Endodermal cell (in vitro differentiated cells): ENCODE measurements at regions not wholly inside any gene's neighbourhood (a gene's known extent, or its start where the extent isn't known, plus 50 kb on each side); places are given as distances from the start of the nearest gene placed in this dataset.

Source experiments
- DNase-seq: peaks from one replicate; pipeline ENCODE4 v3.0.0-alpha.2; 2017
- H3K27ac ChIP-seq: 2 replicates; pipeline ENCODE4 v1.5.1; 2013; ENCODE audit warnings: mild to moderate bottlenecking, low read depth, low read length, moderate library complexity
- H3K27me3 ChIP-seq: 2 replicates; pipeline ENCODE4 v1.6.1; 2013; ENCODE audit warnings: mild to moderate bottlenecking, low read length, moderate library complexity; ENCODE audit not compliant: insufficient read depth, control insufficient read depth, poor library complexity, severe bottlenecking
- H3K36me3 ChIP-seq: 2 replicates; pipeline ENCODE4 v1.7.0; 2013; ENCODE audit warnings: mild to moderate bottlenecking, low read length, moderate library complexity; ENCODE audit not compliant: control insufficient read depth, insufficient read depth
- H3K4me1 ChIP-seq: one replicate; pipeline ENCODE4 v1.7.0; 2013; ENCODE audit warnings: low read length; ENCODE audit not compliant: control insufficient read depth, insufficient read depth
- H3K4me3 ChIP-seq: 2 replicates; pipeline ENCODE4 v1.5.1; 2013; ENCODE audit warnings: mild to moderate bottlenecking, low read length, moderate library complexity
- H3K9ac ChIP-seq: 2 replicates; pipeline ENCODE4 v1.6.1; 2013; ENCODE audit warnings: mild to moderate bottlenecking, low read length, moderate library complexity; ENCODE audit not compliant: poor library complexity, severe bottlenecking; ENCODE audit errors: extremely low read depth
- H3K9me3 ChIP-seq: 2 replicates; pipeline ENCODE4 v1.6.1; 2013; ENCODE audit warnings: mild to moderate bottlenecking, low read length, moderate library complexity; ENCODE audit not compliant: control insufficient read depth
- H3K27ac Mint-ChIP-seq: 2 replicates; pipeline ENCODE4 v1.8.0; 2020; ENCODE audit warnings: mixed read lengths
- H3K27me3 Mint-ChIP-seq: 2 replicates; pipeline ENCODE4 v1.8.0; 2021; ENCODE audit warnings: mild to moderate bottlenecking, mixed read lengths; ENCODE audit not compliant: insufficient read depth
- H3K36me3 Mint-ChIP-seq: 2 replicates; pipeline ENCODE4 v1.8.0; 2020; ENCODE audit warnings: low read depth, mixed read lengths
- H3K4me1 Mint-ChIP-seq: 2 replicates; pipeline ENCODE4 v1.8.0; 2020; ENCODE audit warnings: mixed read lengths
- H3K4me3 Mint-ChIP-seq: 2 replicates; pipeline ENCODE4 v1.8.0; 2020; ENCODE audit warnings: mild to moderate bottlenecking, moderate library complexity, mixed read lengths
- H3K9me3 Mint-ChIP-seq: 2 replicates; pipeline ENCODE4 v1.8.0; 2020; ENCODE audit warnings: mild to moderate bottlenecking, mixed read lengths
- WGBS, 2 experiments: methylation state at CpG; one replicate each; pipeline versions ENCODE4 v1.1.5 to v1.1.7; 2013; ENCODE audit warnings: missing lambda C conversion rate in 2 of 2, mixed read lengths in 1 of 2; ENCODE audit not compliant: insufficient coverage in 1 of 2, insufficient read length in 1 of 2; 5-methylcytosine and 5-hydroxymethylcytosine counted together
- TF ChIP-seq, protein P1 (sequence below): fragments of 200-600 bp; sonication (generic); conservative IDR thresholded peaks from 2 replicates; pipeline ENCODE4 v1.5.0; 2021; ENCODE audit warnings: antibody characterized with exemption, mild to moderate bottlenecking

DNA sequence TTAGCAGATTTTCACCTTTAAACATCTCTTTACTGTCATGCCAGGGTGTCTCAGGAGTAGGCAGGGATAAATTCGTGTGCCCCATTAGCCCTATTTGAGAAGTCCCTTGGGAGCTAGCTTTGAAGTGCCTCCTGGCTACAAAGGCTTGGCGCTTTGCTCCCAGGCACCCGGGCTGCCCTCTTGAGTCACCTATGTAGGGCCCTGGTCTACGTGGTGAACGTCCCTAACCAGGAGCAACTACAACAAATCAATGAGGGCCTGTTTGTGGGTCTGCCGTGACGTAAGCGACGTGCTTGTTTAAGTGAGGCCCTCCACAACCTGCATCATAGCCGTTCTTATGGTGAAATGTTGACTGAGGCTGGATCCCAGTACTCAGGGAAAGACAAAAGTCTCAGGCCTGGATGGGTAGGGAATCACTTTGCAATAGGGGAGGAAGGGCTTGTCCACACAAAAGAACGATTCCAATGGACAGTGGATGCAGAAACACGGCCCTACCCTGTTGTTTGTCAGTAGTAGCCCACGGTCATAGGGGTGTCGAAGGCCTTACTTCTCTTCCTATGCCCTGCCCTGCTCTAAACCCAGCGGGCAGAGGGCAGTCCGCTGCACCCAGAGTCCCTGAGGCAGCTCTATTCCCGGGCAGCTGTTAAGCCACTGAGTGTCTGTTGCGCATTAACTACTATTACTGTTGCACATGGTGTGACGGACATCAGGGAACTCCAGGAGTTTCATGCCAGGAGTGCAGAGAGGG lies 93.9 kb downstream of the INHBB start:
- no peaks in the 10 kb centered on the region for H3K9me3 ChIP-seq
- WGBS, 2 experiments: 90 to 91% methylated on average over 15 to 19 of the region's 19 CpGs
- H3K27me3 ChIP-seq: peaks cover 82% of the 10 kb centered on the region
- H3K36me3 ChIP-seq: no peaks in the 10 kb centered on the region
- peaks cover 3% of the 10 kb centered on the region for H3K4me1 ChIP-seq
- no peak overlapping the region for H3K27ac Mint-ChIP-seq
- H3K4me3 ChIP-seq: no peak overlapping the region
- H3K4me3 Mint-ChIP-seq: no peak overlapping the region
- H3K9ac ChIP-seq: no peak overlapping the region
- DNase-seq: no peak
- H3K4me1 Mint-ChIP-seq: peaks cover 7% of the 10 kb centered on the region
- H3K27me3 Mint-ChIP-seq: peaks cover 59% of the 10 kb centered on the region
- TF ChIP-seq, protein P1, sequence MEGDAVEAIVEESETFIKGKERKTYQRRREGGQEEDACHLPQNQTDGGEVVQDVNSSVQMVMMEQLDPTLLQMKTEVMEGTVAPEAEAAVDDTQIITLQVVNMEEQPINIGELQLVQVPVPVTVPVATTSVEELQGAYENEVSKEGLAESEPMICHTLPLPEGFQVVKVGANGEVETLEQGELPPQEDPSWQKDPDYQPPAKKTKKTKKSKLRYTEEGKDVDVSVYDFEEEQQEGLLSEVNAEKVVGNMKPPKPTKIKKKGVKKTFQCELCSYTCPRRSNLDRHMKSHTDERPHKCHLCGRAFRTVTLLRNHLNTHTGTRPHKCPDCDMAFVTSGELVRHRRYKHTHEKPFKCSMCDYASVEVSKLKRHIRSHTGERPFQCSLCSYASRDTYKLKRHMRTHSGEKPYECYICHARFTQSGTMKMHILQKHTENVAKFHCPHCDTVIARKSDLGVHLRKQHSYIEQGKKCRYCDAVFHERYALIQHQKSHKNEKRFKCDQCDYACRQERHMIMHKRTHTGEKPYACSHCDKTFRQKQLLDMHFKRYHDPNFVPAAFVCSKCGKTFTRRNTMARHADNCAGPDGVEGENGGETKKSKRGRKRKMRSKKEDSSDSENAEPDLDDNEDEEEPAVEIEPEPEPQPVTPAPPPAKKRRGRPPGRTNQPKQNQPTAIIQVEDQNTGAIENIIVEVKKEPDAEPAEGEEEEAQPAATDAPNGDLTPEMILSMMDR: no peak
- no peaks in the 10 kb centered on the region for H3K9me3 Mint-ChIP-seq
- H3K27ac ChIP-seq: no peak overlapping the region
- H3K36me3 Mint-ChIP-seq: no peaks in the 10 kb centered on the region

DNA sequence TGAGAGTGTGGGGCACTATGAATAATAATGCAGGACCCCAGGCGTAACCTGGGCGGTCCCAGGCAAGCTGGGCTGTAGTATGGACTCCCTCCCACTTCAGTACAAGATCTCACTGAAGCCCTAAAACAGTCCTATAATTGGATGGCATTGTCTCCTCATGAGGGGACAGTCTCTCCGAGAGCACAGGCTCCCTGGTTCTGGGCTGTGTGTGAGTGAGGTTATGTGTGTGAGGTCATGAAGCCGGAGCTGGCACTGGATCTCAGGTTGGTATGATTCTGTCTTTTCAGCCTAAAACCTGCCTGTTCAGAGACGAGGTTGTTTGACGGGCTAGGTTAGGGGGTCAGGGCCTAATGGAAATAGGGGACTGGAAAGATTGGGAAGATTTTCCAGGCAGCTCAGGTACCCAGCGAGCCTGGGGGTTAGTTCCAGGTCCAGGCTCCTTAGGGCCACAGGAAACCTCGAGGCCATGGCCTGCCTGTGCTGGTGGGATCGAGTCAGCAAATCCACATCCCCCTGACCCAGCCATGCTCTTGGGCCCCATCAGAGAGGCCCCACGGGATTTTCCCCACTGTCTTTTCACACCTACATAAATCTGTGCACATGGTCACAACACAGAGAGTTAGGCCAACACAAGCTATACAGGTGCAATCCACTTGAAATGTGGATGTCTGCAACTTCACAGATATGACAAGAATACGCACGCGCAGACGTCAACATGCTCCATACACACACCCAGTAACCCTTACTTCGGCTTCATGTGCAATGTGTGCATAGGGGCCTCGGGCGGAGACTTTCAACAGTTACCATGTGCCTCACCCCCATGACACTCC lies 94.8 kb downstream of the INHBB start:
- Mint-ChIP-seq H3K27ac (no peak overlapping the region), H3K36me3 (no peaks in the 10 kb centered on the region), H3K4me1 (peaks cover 7% of the 10 kb centered on the region), H3K4me3 (no peak overlapping the region), H3K9me3 (no peaks in the 10 kb centered on the region), H3K27me3 (peaks cover 57% of the 10 kb centered on the region)
- Histone ChIP-seq H3K27ac (no peak overlapping the region), H3K27me3 (peaks cover 83% of the 10 kb centered on the region), H3K9me3 (no peaks in the 10 kb centered on the region), H3K4me1 (peaks cover 3% of the 10 kb centered on the region), H3K9ac (no peak overlapping the region), H3K4me3 (no peak overlapping the region), H3K36me3 (no peaks in the 10 kb centered on the region)
- TF ChIP-seq, protein P1: no peak
- WGBS, 2 experiments: 91% methylated on average over 14 to 17 of the region's 17 CpGs
- no peak for DNase-seq

DNA sequence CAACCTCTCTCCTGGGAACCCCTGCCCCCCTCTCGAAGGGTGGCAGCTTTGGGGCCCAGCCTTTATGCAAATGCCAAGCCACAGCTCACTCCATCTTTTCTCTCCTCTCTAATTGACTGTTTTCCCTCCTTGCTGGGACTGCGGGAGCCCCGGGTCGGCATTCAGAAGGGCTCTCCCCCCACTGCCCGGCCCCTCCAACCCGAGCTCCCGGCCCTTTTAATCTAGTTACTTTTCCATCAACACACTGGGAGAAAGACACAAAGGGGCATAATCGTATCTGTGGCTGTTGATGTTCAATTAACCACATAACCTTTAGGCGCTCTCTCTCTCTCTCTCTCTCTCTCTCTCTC lies 95.4 kb downstream of the INHBB start:
- peaks cover 3% of the 10 kb centered on the region for H3K4me1 ChIP-seq
- peaks cover 7% of the 10 kb centered on the region for H3K4me1 Mint-ChIP-seq
- no peaks in the 10 kb centered on the region for H3K36me3 Mint-ChIP-seq
- no peaks in the 10 kb centered on the region for H3K9me3 ChIP-seq
- peaks cover 83% of the 10 kb centered on the region for H3K27me3 ChIP-seq
- DNase-seq: no peak
- H3K4me3 Mint-ChIP-seq: no peak overlapping the region
- no peak overlapping the region for H3K4me3 ChIP-seq
- H3K27ac ChIP-seq: no peak overlapping the region
- TF ChIP-seq, protein P1: no peak
- H3K36me3 ChIP-seq: no peaks in the 10 kb centered on the region
- H3K27me3 Mint-ChIP-seq: peaks cover 58% of the 10 kb centered on the region
- no peaks in the 10 kb centered on the region for H3K9me3 Mint-ChIP-seq
- no peak overlapping the region for H3K9ac ChIP-seq
- H3K27ac Mint-ChIP-seq: no peak overlapping the region
- WGBS, 2 experiments: 70% methylated on average over 9 of the region's 9 CpGs; no CpG with 5 or more reads in 1 of the 2 experiments
